Mammary epithelial cell (primary cell): ENCODE measurements at regions not wholly inside any gene's neighbourhood (a gene's known extent, or its start where the extent isn't known, plus 50 kb on each side); places are given as distances from the start of the nearest gene placed in this dataset.

Experiments used
- CTCF ChIP-seq, 2 donors: IDR thresholded peaks in 1 of 2; conservative IDR thresholded peaks in 1 of 2; 2 replicates each; pipeline ENCODE4 v1.5.1; 2011 to 2012; ENCODE audit warnings: inconsistent platforms in 2 of 2, low read length in 2 of 2, mild to moderate bottlenecking in 2 of 2, control low read depth in 1 of 2, low read depth in 1 of 2; ENCODE audit not compliant: insufficient read depth in 1 of 2; ENCODE audit errors: extremely low read depth in 1 of 2
- EZH2 ChIP-seq: IDR thresholded peaks from 2 replicates; pipeline ENCODE4 v1.6.1; 2012; ENCODE audit warnings: low read length, inconsistent platforms, borderline replicate concordance

DNA sequence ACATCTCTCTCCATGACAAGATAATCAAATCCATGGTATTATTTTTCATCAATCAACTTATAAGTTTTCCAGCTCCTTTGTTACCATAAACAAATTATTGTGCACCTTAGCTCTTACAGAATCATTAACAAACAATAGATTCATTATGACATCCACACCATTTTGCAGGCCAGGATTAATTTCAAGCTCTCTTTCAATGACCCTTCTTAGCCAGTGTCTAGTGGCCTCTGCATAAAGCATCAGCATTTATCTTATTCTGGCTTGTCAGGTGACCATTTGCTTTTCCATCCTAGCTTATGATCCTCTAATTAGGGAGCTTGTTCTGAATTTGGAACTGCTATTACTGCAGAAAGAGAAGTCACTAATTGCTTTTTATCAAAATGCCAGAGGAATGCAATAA is 806.2 kb upstream of the CHAC2 start:
- no peak for TF ChIP-seq EZH2
- no peak for TF ChIP-seq CTCF (conservative IDR thresholded peaks at IDR 0.05 in 1 of 2, IDR thresholded peaks at IDR 0.05 in 1 of 2; ENCODE audit: extremely low read depth in 1 of 2, insufficient read depth in 1 of 2, low read depth in 1 of 2, low read length in 2 of 2)
